ENCODE measurements at regions not wholly inside any gene's neighbourhood (a gene's known extent, or its start where the extent isn't known, plus 50 kb on each side); places are given as distances from the start of the nearest gene placed in this dataset.

GRCh38 chr15:31489801-31490646 is 163.4 kb downstream of the KLF13 start:
- H3K27me3 ChIP-seq (ENCODE audit: control insufficient read depth, insufficient read depth, low read length): no peaks in the 10 kb centered on the region
- POLR2A ChIA-PET: no interaction called here
- no peak for DNase-seq (ENCODE audit: low read depth, low spot score)
- TF ChIP-seq CTCF (IDR thresholded peaks at IDR 0.05; ENCODE audit: low read depth, low read length): peak; percentile 96
- CTCF ChIA-PET: interaction anchor here (0.5 to 5.7 kb wide), 46 partner anchors 8 to 828 kb away, joined by 3 to 89 read pairs (median 5); no protein-coding TSS in a partner anchor
- no peak overlapping the region for H3K4me3 ChIP-seq (ENCODE audit: low read depth, low read length)
- H3K9me3 ChIP-seq (ENCODE audit: control insufficient read depth, insufficient read depth, low read length): no peaks in the 10 kb centered on the region
- H3K27ac ChIP-seq (ENCODE audit: low read depth, low read length): no peak overlapping the region

DNA sequence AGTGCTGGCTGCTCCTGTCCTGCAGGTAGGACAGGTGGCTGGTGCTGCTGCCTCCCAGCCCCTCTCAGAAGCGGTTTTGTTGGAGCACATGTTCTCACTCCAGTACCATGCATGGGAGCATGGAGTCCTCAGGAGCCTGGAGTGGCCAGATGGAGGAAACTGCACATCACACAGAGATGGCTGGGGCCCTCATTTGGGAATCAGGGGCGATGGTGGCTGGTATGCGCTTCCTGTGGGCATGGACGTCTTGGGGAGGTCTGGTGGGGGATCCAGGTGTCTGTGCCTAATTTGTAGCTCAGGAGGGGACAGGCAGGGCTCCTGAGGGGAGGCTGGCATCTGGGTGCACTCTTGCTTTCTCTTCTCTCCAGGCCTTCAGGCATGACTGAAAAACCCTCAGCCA is 168.2 kb downstream of the KLF13 start:
- Histone ChIP-seq H3K27ac (ENCODE audit: low read depth, low read length) (no peak overlapping the region), H3K4me3 (ENCODE audit: low read depth, low read length) (no peak overlapping the region), H3K27me3 (ENCODE audit: control insufficient read depth, insufficient read depth, low read length) (no peaks in the 10 kb centered on the region), H3K9me3 (ENCODE audit: control insufficient read depth, insufficient read depth, low read length) (no peaks in the 10 kb centered on the region)
- no peak for TF ChIP-seq CTCF (IDR thresholded peaks at IDR 0.05; ENCODE audit: low read depth, low read length)
- no peak for DNase-seq (ENCODE audit: low read depth, low spot score)
- POLR2A ChIA-PET: no interaction called here
- CTCF ChIA-PET: no interaction called here

DNA sequence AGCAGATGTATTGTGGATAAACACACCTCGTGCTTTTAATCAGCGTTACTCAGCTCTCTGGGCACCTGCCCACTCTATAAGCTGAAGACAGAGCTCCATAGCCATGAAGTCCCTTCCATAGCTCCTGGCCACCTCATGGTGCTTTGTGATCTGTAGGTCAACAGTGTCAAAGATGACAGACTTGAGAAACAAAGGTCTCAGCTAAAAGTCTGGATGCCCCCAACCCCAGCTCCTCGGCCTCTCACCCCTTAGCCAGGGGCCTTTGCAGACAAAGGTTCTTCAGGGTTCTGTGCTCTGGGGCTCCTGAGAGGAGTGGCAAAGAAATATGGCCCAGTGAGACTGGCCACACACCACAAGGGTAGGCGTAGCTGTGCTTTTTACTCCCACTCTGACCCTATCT is 168.6 kb downstream of the KLF13 start:
- Histone ChIP-seq H3K4me3 (ENCODE audit: low read depth, low read length) (no peak overlapping the region), H3K27ac (ENCODE audit: low read depth, low read length) (no peak overlapping the region), H3K9me3 (ENCODE audit: control insufficient read depth, insufficient read depth, low read length) (no peaks in the 10 kb centered on the region), H3K27me3 (ENCODE audit: control insufficient read depth, insufficient read depth, low read length) (no peaks in the 10 kb centered on the region)
- DNase-seq (ENCODE audit: low read depth, low spot score): no peak
- POLR2A ChIA-PET: interaction anchor here (0.6 kb wide), 1 partner anchor 592 kb away, joined by 8 read pairs; no protein-coding TSS in a partner anchor
- TF ChIP-seq CTCF (IDR thresholded peaks at IDR 0.05; ENCODE audit: low read depth, low read length): no peak
- CTCF ChIA-PET: no interaction called here

DNA sequence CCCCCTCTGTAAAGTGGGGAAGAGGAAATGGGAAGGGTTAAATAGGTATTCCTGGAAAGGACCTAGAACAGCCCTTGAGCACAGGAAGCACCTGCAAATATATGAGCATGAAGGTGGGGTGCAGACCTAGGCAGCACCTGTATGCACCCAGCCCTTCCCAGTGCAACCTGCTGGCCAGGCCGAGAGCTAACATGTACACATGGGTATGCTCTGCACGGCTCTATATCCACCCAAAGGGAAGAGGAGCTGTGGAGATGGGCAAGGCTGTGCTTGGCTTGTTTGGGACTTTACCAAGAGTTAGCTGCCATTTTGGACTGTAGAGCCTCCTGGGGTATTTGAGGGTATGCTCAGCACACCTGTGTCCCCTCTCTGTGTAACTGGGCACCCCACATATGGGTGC is 171.2 kb downstream of the KLF13 start:
- no peak overlapping the region for H3K4me3 ChIP-seq (ENCODE audit: low read depth, low read length)
- ChIA-PET POLR2A (no interaction called here), CTCF (no interaction called here)
- peaks cover 6% of the 10 kb centered on the region for H3K27me3 ChIP-seq (ENCODE audit: control insufficient read depth, insufficient read depth, low read length)
- no peak overlapping the region for H3K27ac ChIP-seq (ENCODE audit: low read depth, low read length)
- TF ChIP-seq CTCF (IDR thresholded peaks at IDR 0.05; ENCODE audit: low read depth, low read length): no peak
- no peak for DNase-seq (ENCODE audit: low read depth, low spot score)
- H3K9me3 ChIP-seq (ENCODE audit: control insufficient read depth, insufficient read depth, low read length): no peaks in the 10 kb centered on the region

- no peak overlapping the region for H3K4me3 ChIP-seq (ENCODE audit: low read depth, low read length)
- TF ChIP-seq CTCF (IDR thresholded peaks at IDR 0.05; ENCODE audit: low read depth, low read length): no peak
- peaks cover 9% of the 10 kb centered on the region for H3K27me3 ChIP-seq (ENCODE audit: control insufficient read depth, insufficient read depth, low read length)
- no peak for DNase-seq (ENCODE audit: low read depth, low spot score)
- H3K27ac ChIP-seq (ENCODE audit: low read depth, low read length): no peak overlapping the region
- POLR2A ChIA-PET: no interaction called here
- CTCF ChIA-PET: no interaction called here
- no peaks in the 10 kb centered on the region for H3K9me3 ChIP-seq (ENCODE audit: control insufficient read depth, insufficient read depth, low read length)
Observed at GRCh38 chr15:31498329-31498728, 171.7 kb downstream of the KLF13 start.
